COLO668 (cell line): ENCODE measurements at regions not wholly inside any gene's neighbourhood (a gene's known extent, or its start where the extent isn't known, plus 50 kb on each side); places are given as distances from the start of the nearest gene placed in this dataset.
"Not testable (repeated sequence)": the region's sequence is repeated elsewhere in the genome, so short reads cannot be mapped to it uniquely, and the experiment has no call there.

ENCODE experiments used
- DNase-seq: peaks from one replicate; lab custom pipeline; 2025; ENCODE audit not compliant: unreplicated experiment; lab: John Stamatoyannopoulos, UW

- DNase-seq = no peak
These were observed 349.1 kb downstream of the SETD4 start for GRCh38 chr21:35711213-35711612.

- not testable (repeated sequence) for DNase-seq
These were observed 350.3 kb downstream of the SETD4 start for GRCh38 chr21:35709990-35710389.

- DNase-seq = no peak
These were observed 354.4 kb downstream of the SETD4 start for GRCh38 chr21:35705888-35706287.

GRCh38 chr21:35705237-35705887 lies 355.0 kb downstream of the SETD4 start:
- DNase-seq = no peak

- DNase-seq = no peak
These were observed 356.6 kb downstream of the SETD4 start for GRCh38 chr21:35703704-35704103.

GRCh38 chr21:35699361-35699760 lies 361.0 kb downstream of the SETD4 start:
- no peak for DNase-seq

- peak; percentile 88 for DNase-seq
These were observed 363.0 kb downstream of the SETD4 start for GRCh38 chr21:35697321-35697808.

GRCh38 chr21:35696644-35697043 lies 363.7 kb downstream of the SETD4 start:
- no peak for DNase-seq

- DNase-seq = no peak
These were observed 368.0 kb downstream of the SETD4 start for GRCh38 chr21:35692311-35692710.

- no peak for DNase-seq
These were observed 369.9 kb downstream of the SETD4 start for GRCh38 chr21:35690436-35690835.

GRCh38 chr21:35686156-35686555 lies 374.2 kb downstream of the SETD4 start:
- DNase-seq = no peak

- no peak for DNase-seq
These were observed 376.5 kb downstream of the SETD4 start for GRCh38 chr21:35683664-35684304.

GRCh38 chr21:35682904-35683549 lies 377.3 kb downstream of the SETD4 start:
- DNase-seq = no peak

GRCh38 chr21:35681946-35682345 lies 378.4 kb downstream of the SETD4 start:
- DNase-seq = no peak

- DNase-seq = no peak
These were observed 381.2 kb downstream of the SETD4 start for GRCh38 chr21:35679076-35679475.

GRCh38 chr21:35678393-35678792 lies 381.9 kb downstream of the SETD4 start:
- no peak for DNase-seq

- DNase-seq = no peak
These were observed 383.0 kb downstream of the SETD4 start for GRCh38 chr21:35677298-35677841.

- no peak for DNase-seq
These were observed 385.3 kb downstream of the SETD4 start for GRCh38 chr21:35674895-35675470.

GRCh38 chr21:35674091-35674671 lies 386.1 kb downstream of the SETD4 start:
- no peak for DNase-seq

GRCh38 chr21:35672313-35672712 lies 388.0 kb downstream of the SETD4 start:
- DNase-seq = no peak

- no peak for DNase-seq
These were observed 395.6 kb downstream of the SETD4 start for GRCh38 chr21:35664683-35665082.
